ENCODE measurements at regions not wholly inside any gene's neighbourhood (a gene's known extent, or its start where the extent isn't known, plus 50 kb on each side); places are given as distances from the start of the nearest gene placed in this dataset.
"Not testable (repeated sequence)": the region's sequence is repeated elsewhere in the genome, so short reads cannot be mapped to it uniquely, and the experiment has no call there.

- no peaks in the 10 kb centered on the region for H3K9me3 ChIP-seq (ENCODE audit: control insufficient read depth, low read length)
- 91 to 94% methylated on average over 2 of the region's 2 CpGs for WGBS, 2 experiments
- no peak overlapping the region for H3K4me3 ChIP-seq (ENCODE audit: insufficient read depth, low read depth, low read length)
- H3K4me1 ChIP-seq (ENCODE audit: control insufficient read depth, insufficient read depth, low read length) = no peaks in the 10 kb centered on the region
- no peaks in the 10 kb centered on the region for H3K36me3 ChIP-seq (ENCODE audit: control insufficient read depth, insufficient read depth, low read length)
- H3K27ac ChIP-seq (ENCODE audit: insufficient read depth, low read depth, low read length, poor library complexity, severe bottlenecking) = no peak overlapping the region
- H3K27me3 ChIP-seq (ENCODE audit: control insufficient read depth, insufficient read depth, low read length, poor library complexity, severe bottlenecking) = no peaks in the 10 kb centered on the region
These were observed 99.6 kb upstream of the CTAGE1 start for GRCh38 chr18:22517356-22517755.

GRCh38 chr18:22521026-22521707 is 103.5 kb upstream of the CTAGE1 start:
- WGBS, 2 experiments = 79% methylated on average over 6 of the region's 6 CpGs
- Histone ChIP-seq H3K36me3 (ENCODE audit: control insufficient read depth, insufficient read depth, low read length) (no peaks in the 10 kb centered on the region), H3K4me3 (ENCODE audit: insufficient read depth, low read depth, low read length) (no peak overlapping the region), H3K27me3 (ENCODE audit: control insufficient read depth, insufficient read depth, low read length, poor library complexity, severe bottlenecking) (no peaks in the 10 kb centered on the region), H3K4me1 (ENCODE audit: control insufficient read depth, insufficient read depth, low read length) (peaks cover 2% of the 10 kb centered on the region), H3K9me3 (ENCODE audit: control insufficient read depth, low read length) (no peaks in the 10 kb centered on the region), H3K27ac (ENCODE audit: insufficient read depth, low read depth, low read length, poor library complexity, severe bottlenecking) (no peak overlapping the region)

- no peak overlapping the region for H3K4me3 ChIP-seq (ENCODE audit: insufficient read depth, low read depth, low read length)
- no peaks in the 10 kb centered on the region for H3K9me3 ChIP-seq (ENCODE audit: control insufficient read depth, low read length)
- H3K36me3 ChIP-seq (ENCODE audit: control insufficient read depth, insufficient read depth, low read length) = no peaks in the 10 kb centered on the region
- no peak overlapping the region for H3K27ac ChIP-seq (ENCODE audit: insufficient read depth, low read depth, low read length, poor library complexity, severe bottlenecking)
- peaks cover 2% of the 10 kb centered on the region for H3K4me1 ChIP-seq (ENCODE audit: control insufficient read depth, insufficient read depth, low read length)
- WGBS, 2 experiments = 88 to 100% methylated on average over 2 of the region's 2 CpGs
- H3K27me3 ChIP-seq (ENCODE audit: control insufficient read depth, insufficient read depth, low read length, poor library complexity, severe bottlenecking) = no peaks in the 10 kb centered on the region
These were observed 105.8 kb upstream of the CTAGE1 start for GRCh38 chr18:22523481-22523880.

GRCh38 chr18:22524783-22525182 is 107.1 kb upstream of the CTAGE1 start:
- WGBS, 2 experiments = 70 to 73% methylated on average over 6 of the region's 6 CpGs
- no peak overlapping the region for H3K4me3 ChIP-seq (ENCODE audit: insufficient read depth, low read depth, low read length)
- H3K27ac ChIP-seq (ENCODE audit: insufficient read depth, low read depth, low read length, poor library complexity, severe bottlenecking) = no peak overlapping the region
- H3K9me3 ChIP-seq (ENCODE audit: control insufficient read depth, low read length) = no peaks in the 10 kb centered on the region
- H3K4me1 ChIP-seq (ENCODE audit: control insufficient read depth, insufficient read depth, low read length) = peaks cover 2% of the 10 kb centered on the region
- no peaks in the 10 kb centered on the region for H3K36me3 ChIP-seq (ENCODE audit: control insufficient read depth, insufficient read depth, low read length)
- H3K27me3 ChIP-seq (ENCODE audit: control insufficient read depth, insufficient read depth, low read length, poor library complexity, severe bottlenecking) = no peaks in the 10 kb centered on the region

GRCh38 chr18:22525313-22525712 is 107.6 kb upstream of the CTAGE1 start:
- Histone ChIP-seq H3K36me3 (ENCODE audit: control insufficient read depth, insufficient read depth, low read length) (no peaks in the 10 kb centered on the region), H3K27ac (ENCODE audit: insufficient read depth, low read depth, low read length, poor library complexity, severe bottlenecking) (no peak overlapping the region), H3K4me1 (ENCODE audit: control insufficient read depth, insufficient read depth, low read length) (peaks cover 2% of the 10 kb centered on the region), H3K4me3 (ENCODE audit: insufficient read depth, low read depth, low read length) (no peak overlapping the region), H3K27me3 (ENCODE audit: control insufficient read depth, insufficient read depth, low read length, poor library complexity, severe bottlenecking) (no peaks in the 10 kb centered on the region), H3K9me3 (ENCODE audit: control insufficient read depth, low read length) (no peaks in the 10 kb centered on the region)
- WGBS, 2 experiments = 95% methylated on average over 3 of the region's 3 CpGs

- no peak overlapping the region for H3K4me3 ChIP-seq (ENCODE audit: insufficient read depth, low read depth, low read length)
- H3K4me1 ChIP-seq (ENCODE audit: control insufficient read depth, insufficient read depth, low read length) = peaks cover 2% of the 10 kb centered on the region
- no peaks in the 10 kb centered on the region for H3K9me3 ChIP-seq (ENCODE audit: control insufficient read depth, low read length)
- 84 to 86% methylated on average over 3 of the region's 3 CpGs for WGBS, 2 experiments
- no peaks in the 10 kb centered on the region for H3K36me3 ChIP-seq (ENCODE audit: control insufficient read depth, insufficient read depth, low read length)
- H3K27ac ChIP-seq (ENCODE audit: insufficient read depth, low read depth, low read length, poor library complexity, severe bottlenecking) = no peak overlapping the region
- H3K27me3 ChIP-seq (ENCODE audit: control insufficient read depth, insufficient read depth, low read length, poor library complexity, severe bottlenecking) = no peaks in the 10 kb centered on the region
These were observed 108.2 kb upstream of the CTAGE1 start for GRCh38 chr18:22525883-22526282.

- Histone ChIP-seq H3K4me3 (ENCODE audit: insufficient read depth, low read depth, low read length) (no peak overlapping the region), H3K9me3 (ENCODE audit: control insufficient read depth, low read length) (no peaks in the 10 kb centered on the region), H3K4me1 (ENCODE audit: control insufficient read depth, insufficient read depth, low read length) (peaks cover 2% of the 10 kb centered on the region), H3K27me3 (ENCODE audit: control insufficient read depth, insufficient read depth, low read length, poor library complexity, severe bottlenecking) (no peaks in the 10 kb centered on the region), H3K27ac (ENCODE audit: insufficient read depth, low read depth, low read length, poor library complexity, severe bottlenecking) (no peak overlapping the region), H3K36me3 (ENCODE audit: control insufficient read depth, insufficient read depth, low read length) (no peaks in the 10 kb centered on the region)
- WGBS, 2 experiments = 88 to 97% methylated on average over 3 of the region's 3 CpGs
These were observed 110.6 kb upstream of the CTAGE1 start for GRCh38 chr18:22528291-22528690.

GRCh38 chr18:22534706-22535105 is 117.0 kb upstream of the CTAGE1 start:
- WGBS, 2 experiments = 100% methylated on average over 1 of the region's 4 CpGs; no CpG with 5 or more reads in 1 of the 2 experiments
- not testable (repeated sequence) for H3K9me3 ChIP-seq (ENCODE audit: control insufficient read depth, low read length); H3K4me1 ChIP-seq (ENCODE audit: control insufficient read depth, insufficient read depth, low read length); H3K27me3 ChIP-seq (ENCODE audit: control insufficient read depth, insufficient read depth, low read length, poor library complexity, severe bottlenecking); H3K36me3 ChIP-seq (ENCODE audit: control insufficient read depth, insufficient read depth, low read length); H3K27ac ChIP-seq (ENCODE audit: insufficient read depth, low read depth, low read length, poor library complexity, severe bottlenecking); H3K4me3 ChIP-seq (ENCODE audit: insufficient read depth, low read depth, low read length)

GRCh38 chr18:22536558-22536957 is 118.8 kb upstream of the CTAGE1 start:
- no peaks in the 10 kb centered on the region for H3K27me3 ChIP-seq (ENCODE audit: control insufficient read depth, insufficient read depth, low read length, poor library complexity, severe bottlenecking)
- no peaks in the 10 kb centered on the region for H3K9me3 ChIP-seq (ENCODE audit: control insufficient read depth, low read length)
- WGBS, 2 experiments = 64 to 65% methylated on average over 7 of the region's 7 CpGs
- H3K4me1 ChIP-seq (ENCODE audit: control insufficient read depth, insufficient read depth, low read length) = no peaks in the 10 kb centered on the region
- no peak overlapping the region for H3K4me3 ChIP-seq (ENCODE audit: insufficient read depth, low read depth, low read length)
- no peaks in the 10 kb centered on the region for H3K36me3 ChIP-seq (ENCODE audit: control insufficient read depth, insufficient read depth, low read length)
- H3K27ac ChIP-seq (ENCODE audit: insufficient read depth, low read depth, low read length, poor library complexity, severe bottlenecking) = peak overlapping the region; percentile 17

GRCh38 chr18:22538426-22538825 is 120.7 kb upstream of the CTAGE1 start:
- Histone ChIP-seq H3K4me3 (ENCODE audit: insufficient read depth, low read depth, low read length) (no peak overlapping the region), H3K27ac (ENCODE audit: insufficient read depth, low read depth, low read length, poor library complexity, severe bottlenecking) (no peak overlapping the region), H3K36me3 (ENCODE audit: control insufficient read depth, insufficient read depth, low read length) (no peaks in the 10 kb centered on the region), H3K27me3 (ENCODE audit: control insufficient read depth, insufficient read depth, low read length, poor library complexity, severe bottlenecking) (no peaks in the 10 kb centered on the region), H3K4me1 (ENCODE audit: control insufficient read depth, insufficient read depth, low read length) (no peaks in the 10 kb centered on the region), H3K9me3 (ENCODE audit: control insufficient read depth, low read length) (no peaks in the 10 kb centered on the region)
- 95 to 96% methylated on average over 5 of the region's 5 CpGs for WGBS, 2 experiments
